Body of pancreas (tissue), 4 donors: ENCODE measurements at regions not wholly inside any gene's neighbourhood (a gene's known extent, or its start where the extent isn't known, plus 50 kb on each side); places are given as distances from the start of the nearest gene placed in this dataset.

Source experiments
- ATAC-seq: fragments of 150-250 bp; one replicate; pipeline ENCODE4 v1.9.1; 2016
- DNase-seq, 4 donors: peaks; one replicate each; pipeline ENCODE4 v3.0.0-alpha.2; 2019
- H3K27ac ChIP-seq, 4 donors: fragments of 200-600 bp; sonication (generic); 1 replicate in 3 of 4; 2 replicates in 1 of 4; pipeline versions ENCODE4 v1.5.1 to v1.6.1; 2016 to 2019; ENCODE audit warnings: mild to moderate bottlenecking in 1 of 4, mixed read lengths in 1 of 4, moderate library complexity in 1 of 4
- H3K27me3 ChIP-seq, 2 donors: fragments of 200-600 bp; sonication (generic); one replicate each; pipeline ENCODE4 v1.6.0; 2016; ENCODE audit warnings: mild to moderate bottlenecking in 1 of 2
- H3K36me3 ChIP-seq, 2 donors: fragments of 200-600 bp; sonication (generic); replicated peaks in 1 of 2; 2 replicates each; pipeline ENCODE4 v1.5.1; 2016; ENCODE audit warnings: low read depth in 2 of 2; ENCODE audit not compliant: insufficient read depth in 1 of 2
- H3K4me1 ChIP-seq: fragments of 200-600 bp; sonication (generic); one replicate; pipeline ENCODE4 v1.6.0; 2016
- H3K4me3 ChIP-seq, 2 donors: fragments of 200-600 bp; sonication (generic); 1 replicate in 1 of 2; 2 replicates in 1 of 2; pipeline ENCODE4 v1.5.1; 2016 to 2019
- H3K9me3 ChIP-seq, 3 donors: fragments of 200-600 bp; sonication (generic); 1 replicate in 2 of 3; 2 replicates in 1 of 3; pipeline ENCODE4 v1.5.1; 2016
- POLR2A ChIP-seq, 3 donors: fragments of 450-650 bp; IDR thresholded peaks; one replicate each; pipeline ENCODE4 v1.6.1; 2016; ENCODE audit warnings: antibody characterized with exemption in 3 of 3, mild to moderate bottlenecking in 2 of 3
- WGBS, 2 donors: methylation state at CpG; one replicate each; pipeline ENCODE4 v1.1.5; 2017; 5-methylcytosine and 5-hydroxymethylcytosine counted together
- intact Hi-C: fragments of 100-400 bp; cut with DNase I; formaldehyde crosslinking; loops from one replicate; pipeline ENCODE4 v1.15.1; 2023
- TF ChIP-seq, protein P1 (sequence below), 7 experiments: fragments of 450-650 bp in 4 of 7; fragments of 200-600 bp in 3 of 7; sonication (generic) in 3 of 7; IDR thresholded peaks; one replicate each; pipeline ENCODE4 v1.5.1; 2016 to 2019; ENCODE audit warnings: antibody characterized with exemption in 7 of 7

DNA sequence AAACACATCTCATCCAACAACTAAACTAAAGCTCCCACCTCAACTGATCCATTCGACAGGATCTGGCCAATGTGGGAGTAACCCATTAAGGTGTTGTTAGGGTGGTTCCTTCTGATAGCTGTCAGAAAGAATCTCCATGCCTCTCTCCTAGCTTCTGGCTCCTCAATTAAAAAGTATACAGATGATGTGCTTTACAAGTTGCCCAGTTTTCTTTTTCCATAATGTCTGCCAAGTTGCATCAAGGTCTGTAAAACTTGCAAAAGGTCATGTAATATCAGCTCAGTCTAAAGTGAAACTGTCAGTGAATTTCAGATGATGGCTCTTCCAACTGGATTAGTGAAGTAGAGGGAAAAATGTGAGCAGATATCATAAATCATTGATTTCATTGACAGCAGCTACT, 191.8 kb downstream of the RAB28 start:
- TF ChIP-seq, protein P1, sequence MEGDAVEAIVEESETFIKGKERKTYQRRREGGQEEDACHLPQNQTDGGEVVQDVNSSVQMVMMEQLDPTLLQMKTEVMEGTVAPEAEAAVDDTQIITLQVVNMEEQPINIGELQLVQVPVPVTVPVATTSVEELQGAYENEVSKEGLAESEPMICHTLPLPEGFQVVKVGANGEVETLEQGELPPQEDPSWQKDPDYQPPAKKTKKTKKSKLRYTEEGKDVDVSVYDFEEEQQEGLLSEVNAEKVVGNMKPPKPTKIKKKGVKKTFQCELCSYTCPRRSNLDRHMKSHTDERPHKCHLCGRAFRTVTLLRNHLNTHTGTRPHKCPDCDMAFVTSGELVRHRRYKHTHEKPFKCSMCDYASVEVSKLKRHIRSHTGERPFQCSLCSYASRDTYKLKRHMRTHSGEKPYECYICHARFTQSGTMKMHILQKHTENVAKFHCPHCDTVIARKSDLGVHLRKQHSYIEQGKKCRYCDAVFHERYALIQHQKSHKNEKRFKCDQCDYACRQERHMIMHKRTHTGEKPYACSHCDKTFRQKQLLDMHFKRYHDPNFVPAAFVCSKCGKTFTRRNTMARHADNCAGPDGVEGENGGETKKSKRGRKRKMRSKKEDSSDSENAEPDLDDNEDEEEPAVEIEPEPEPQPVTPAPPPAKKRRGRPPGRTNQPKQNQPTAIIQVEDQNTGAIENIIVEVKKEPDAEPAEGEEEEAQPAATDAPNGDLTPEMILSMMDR (IDR thresholded peaks at IDR 0.05): no peak
- TF ChIP-seq POLR2A (IDR thresholded peaks at IDR 0.05): no peak
- Histone ChIP-seq H3K4me1 (no peaks in the 10 kb centered on the region), H3K27me3 (no peaks in the 10 kb centered on the region), H3K36me3 (no peaks in the 10 kb centered on the region), H3K27ac (no peak overlapping the region), H3K4me3 (no peak overlapping the region), H3K9me3 (no peaks in the 10 kb centered on the region)
- 81 to 86% methylated on average over 1 of the region's 1 CpG for WGBS, 2 donors
- ATAC-seq: no peak
- intact Hi-C loops: no loop called here
- no peak for DNase-seq

DNA sequence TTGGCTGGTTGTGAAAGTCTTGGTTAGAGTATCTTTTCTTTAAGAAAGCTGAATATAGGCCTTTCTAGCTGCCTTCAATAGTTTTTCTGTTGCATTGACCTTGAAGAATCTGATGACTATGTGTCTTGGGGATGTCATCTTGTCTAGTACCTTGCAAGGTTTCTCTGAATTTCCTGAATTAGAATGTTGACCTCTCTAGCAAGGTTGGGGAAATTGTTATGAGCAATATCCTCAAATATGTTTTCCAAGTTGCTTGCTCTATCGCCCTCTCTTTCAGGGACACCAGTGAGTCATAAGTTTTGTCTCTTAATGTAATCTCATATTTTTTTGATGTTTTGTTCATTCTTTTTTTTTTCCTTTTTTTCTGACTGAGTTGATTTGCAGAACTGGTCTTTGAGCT, 194.7 kb downstream of the RAB28 start:
- no peak for ATAC-seq
- WGBS, 2 donors: 75 to 91% methylated on average over 1 of the region's 1 CpG
- intact Hi-C loops: no loop called here
- TF ChIP-seq, protein P1 (IDR thresholded peaks at IDR 0.05): no peak
- TF ChIP-seq POLR2A (IDR thresholded peaks at IDR 0.05): no peak
- H3K36me3 ChIP-seq: no peaks in the 10 kb centered on the region
- H3K4me3 ChIP-seq: no peak overlapping the region
- no peaks in the 10 kb centered on the region for H3K9me3 ChIP-seq
- H3K27me3 ChIP-seq: no peaks in the 10 kb centered on the region
- DNase-seq: no peak
- no peaks in the 10 kb centered on the region for H3K4me1 ChIP-seq
- no peak overlapping the region for H3K27ac ChIP-seq

DNA sequence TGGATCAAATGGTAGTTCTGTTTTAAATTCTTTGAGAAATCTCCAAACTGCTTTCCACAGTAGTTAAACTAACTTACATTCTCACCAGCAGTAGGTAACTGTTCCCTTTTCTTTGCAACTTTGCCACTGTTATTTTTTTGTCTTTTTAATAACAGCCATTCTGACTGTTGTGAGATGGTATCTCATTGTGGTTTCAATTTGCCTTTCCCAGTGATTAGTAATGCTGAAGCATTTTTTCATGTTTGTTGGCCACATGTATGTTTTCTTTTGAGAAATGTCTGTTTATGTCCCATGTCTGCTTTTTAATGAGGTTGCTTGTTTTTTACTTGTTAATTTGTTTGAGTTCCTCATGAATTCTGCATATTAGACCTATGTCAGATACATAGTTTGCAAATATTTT, 198.8 kb downstream of the RAB28 start:
- DNase-seq (no peak), ATAC-seq (no peak)
- intact Hi-C loops: no loop called here
- TF ChIP-seq, protein P1 (IDR thresholded peaks at IDR 0.05): no peak
- TF ChIP-seq POLR2A (IDR thresholded peaks at IDR 0.05): no peak
- no peaks in the 10 kb centered on the region for H3K36me3 ChIP-seq
- no peaks in the 10 kb centered on the region for H3K4me1 ChIP-seq
- H3K9me3 ChIP-seq: no peaks in the 10 kb centered on the region
- no peak overlapping the region for H3K27ac ChIP-seq
- H3K4me3 ChIP-seq: no peak overlapping the region
- H3K27me3 ChIP-seq: no peaks in the 10 kb centered on the region

DNA sequence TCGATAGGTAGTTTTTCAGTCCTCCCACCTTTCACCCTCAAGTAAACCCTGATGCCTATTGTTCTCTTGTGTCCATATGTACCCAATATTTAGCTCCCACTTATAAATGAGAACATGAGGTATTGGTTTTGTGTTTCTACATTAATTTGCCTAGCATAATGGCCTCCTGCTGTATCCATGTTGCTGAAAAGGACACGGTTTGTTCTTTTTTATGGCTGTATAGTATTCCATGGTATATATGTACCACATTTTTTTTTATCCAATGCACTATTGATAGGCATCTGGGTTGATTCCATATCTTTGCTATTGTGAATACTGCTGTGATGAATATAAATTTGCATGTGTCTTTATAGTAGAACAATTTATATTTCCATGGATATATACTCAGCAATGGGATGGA, 199.2 kb downstream of the RAB28 start:
- no peak for ATAC-seq
- no peak for TF ChIP-seq POLR2A (IDR thresholded peaks at IDR 0.05)
- TF ChIP-seq, protein P1 (IDR thresholded peaks at IDR 0.05): no peak
- Histone ChIP-seq H3K9me3 (no peaks in the 10 kb centered on the region), H3K36me3 (no peaks in the 10 kb centered on the region), H3K27ac (no peak overlapping the region), H3K4me3 (no peak overlapping the region), H3K4me1 (no peaks in the 10 kb centered on the region), H3K27me3 (no peaks in the 10 kb centered on the region)
- 68 to 73% methylated on average over 2 of the region's 2 CpGs for WGBS, 2 donors
- intact Hi-C loops: no loop called here
- DNase-seq: no peak

DNA sequence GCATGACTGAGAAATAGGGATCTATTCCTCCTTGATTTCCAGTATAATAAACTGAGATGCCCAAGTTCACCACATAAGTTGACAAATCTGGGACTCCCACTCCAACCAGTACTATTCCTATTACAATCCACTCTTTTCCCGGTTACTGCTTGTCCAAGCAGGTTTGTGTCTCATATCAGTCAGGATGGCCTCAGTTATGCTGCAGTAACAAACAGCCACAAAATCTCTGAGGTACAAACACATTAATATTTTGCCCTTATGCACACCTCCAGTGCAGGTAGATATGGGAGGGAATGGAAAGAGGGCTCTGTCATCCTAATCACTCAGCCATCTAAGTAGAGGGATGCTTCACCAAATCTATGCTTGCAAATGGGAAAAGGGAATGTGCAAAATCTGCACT, 207.8 kb downstream of the RAB28 start:
- Histone ChIP-seq H3K27ac (no peak overlapping the region), H3K27me3 (no peaks in the 10 kb centered on the region), H3K4me3 (no peak overlapping the region), H3K4me1 (no peaks in the 10 kb centered on the region), H3K9me3 (peaks cover 0 to 6% (median 0%) of the 10 kb centered on the region in 3 donors), H3K36me3 (no peaks in the 10 kb centered on the region)
- ATAC-seq (no peak), DNase-seq (no peak)
- TF ChIP-seq, protein P1 (IDR thresholded peaks at IDR 0.05): no peak
- no peak for TF ChIP-seq POLR2A (IDR thresholded peaks at IDR 0.05)
- intact Hi-C loops: no loop called here
- 95 to 100% methylated on average over 1 of the region's 1 CpG for WGBS, 2 donors
